ENCODE measurements at regions not wholly inside any gene's neighbourhood (a gene's known extent, or its start where the extent isn't known, plus 50 kb on each side); places are given as distances from the start of the nearest gene placed in this dataset.

- H3K36me3 ChIP-seq (ENCODE audit: insufficient read depth, low read length) = no peaks in the 10 kb centered on the region
- H3K27me3 ChIP-seq (ENCODE audit: low read length) = no peaks in the 10 kb centered on the region; the same call in 1 of the 2 replicates
- H4K20me1 ChIP-seq (ENCODE audit: insufficient read depth, low read depth, low read length) = no peaks in the 10 kb centered on the region
- no peaks in the 10 kb centered on the region for H3K9me3 ChIP-seq (ENCODE audit: low read length)
- H3K4me3 ChIP-seq (ENCODE audit: low read length) = no peak overlapping the region
- H3K27ac ChIP-seq (ENCODE audit: low read length) = no peak overlapping the region
- H2AFZ ChIP-seq (ENCODE audit: low read length) = no peak overlapping the region
- H3K9ac ChIP-seq (ENCODE audit: low read length) = no peak overlapping the region
- H3K79me2 ChIP-seq (ENCODE audit: low read length) = no peaks in the 10 kb centered on the region
- no peak for DNase-seq
- H3K4me2 ChIP-seq (ENCODE audit: low read depth, low read length, poor library complexity, severe bottlenecking) = no peak overlapping the region
- H3K9me2 ChIP-seq (replicated peaks; ENCODE audit: insufficient read depth, low read length) = no peaks in the 10 kb centered on the region
- no peaks in the 10 kb centered on the region for H3K4me1 ChIP-seq (ENCODE audit: low read length)
These were observed 486.3 kb downstream of the SHQ1 start for GRCh38 chr3:72361990-72362389.

GRCh38 chr3:72359743-72360142 lies 488.5 kb downstream of the SHQ1 start:
- H3K4me3 ChIP-seq (ENCODE audit: low read length) = no peak overlapping the region
- H3K79me2 ChIP-seq (ENCODE audit: low read length) = no peaks in the 10 kb centered on the region
- no peak overlapping the region for H3K4me2 ChIP-seq (ENCODE audit: low read depth, low read length, poor library complexity, severe bottlenecking)
- DNase-seq = no peak
- no peaks in the 10 kb centered on the region for H4K20me1 ChIP-seq (ENCODE audit: insufficient read depth, low read depth, low read length)
- H3K9ac ChIP-seq (ENCODE audit: low read length) = no peak overlapping the region
- no peaks in the 10 kb centered on the region for H3K36me3 ChIP-seq (ENCODE audit: insufficient read depth, low read length)
- no peaks in the 10 kb centered on the region for H3K9me3 ChIP-seq (ENCODE audit: low read length)
- no peak overlapping the region for H2AFZ ChIP-seq (ENCODE audit: low read length)
- no peaks in the 10 kb centered on the region for H3K4me1 ChIP-seq (ENCODE audit: low read length)
- no peaks in the 10 kb centered on the region for H3K9me2 ChIP-seq (replicated peaks; ENCODE audit: insufficient read depth, low read length)
- H3K27me3 ChIP-seq (ENCODE audit: low read length) = no peaks in the 10 kb centered on the region
- H3K27ac ChIP-seq (ENCODE audit: low read length) = no peak overlapping the region

DNA sequence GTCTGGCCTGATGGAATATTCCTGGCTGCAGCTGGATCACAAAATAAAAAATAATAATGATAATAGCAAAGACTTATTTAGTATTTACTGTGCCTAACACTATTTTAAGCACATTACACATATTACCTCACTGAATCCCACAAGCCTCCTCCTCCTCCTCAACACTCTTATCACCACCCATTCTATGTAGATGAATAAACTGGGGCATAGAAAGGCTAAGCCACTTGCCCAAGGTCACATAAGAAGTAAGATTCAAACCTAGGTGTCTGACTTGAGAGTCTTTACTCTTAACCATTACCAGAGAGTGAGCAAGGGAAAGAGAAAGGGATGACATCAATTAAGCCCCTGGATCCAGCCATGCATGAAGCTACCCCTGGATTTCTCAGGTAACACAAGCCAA lies 493.1 kb downstream of the SHQ1 start:
- Histone ChIP-seq H3K4me3 (ENCODE audit: low read length) (no peak overlapping the region), H3K36me3 (ENCODE audit: insufficient read depth, low read length) (no peaks in the 10 kb centered on the region), H3K9me2 (replicated peaks; ENCODE audit: insufficient read depth, low read length) (no peaks in the 10 kb centered on the region), H3K9ac (ENCODE audit: low read length) (no peak overlapping the region), H3K4me1 (ENCODE audit: low read length) (no peaks in the 10 kb centered on the region), H3K9me3 (ENCODE audit: low read length) (no peaks in the 10 kb centered on the region), H3K27me3 (ENCODE audit: low read length) (no peaks in the 10 kb centered on the region), H3K79me2 (ENCODE audit: low read length) (no peaks in the 10 kb centered on the region), H4K20me1 (ENCODE audit: insufficient read depth, low read depth, low read length) (no peaks in the 10 kb centered on the region), H2AFZ (ENCODE audit: low read length) (no peak overlapping the region), H3K27ac (ENCODE audit: low read length) (no peak overlapping the region), H3K4me2 (ENCODE audit: low read depth, low read length, poor library complexity, severe bottlenecking) (no peak overlapping the region)
- no peak for DNase-seq

DNA sequence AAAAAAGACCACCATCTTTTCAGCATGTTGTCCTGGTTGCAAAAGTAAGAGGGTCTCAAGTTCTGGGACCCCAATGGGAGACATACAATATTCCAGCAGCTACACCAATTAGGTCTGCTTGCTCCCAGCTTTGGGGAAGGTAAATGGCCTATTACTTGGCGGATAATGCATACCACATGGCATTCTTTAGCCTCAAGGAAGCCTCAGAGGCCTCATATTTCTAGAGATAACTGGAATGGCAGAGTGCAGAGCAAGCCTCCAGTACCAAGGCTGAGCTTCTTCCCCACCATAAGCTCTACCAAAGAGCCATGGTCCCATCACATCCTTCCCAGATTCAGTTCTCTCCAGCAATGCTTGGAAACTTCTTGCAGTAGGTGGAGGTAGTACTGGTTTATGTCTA lies 493.8 kb downstream of the SHQ1 start:
- Histone ChIP-seq H2AFZ (ENCODE audit: low read length) (no peak overlapping the region), H3K4me2 (ENCODE audit: low read depth, low read length, poor library complexity, severe bottlenecking) (no peak overlapping the region), H3K9me2 (replicated peaks; ENCODE audit: insufficient read depth, low read length) (no peaks in the 10 kb centered on the region), H3K79me2 (ENCODE audit: low read length) (no peaks in the 10 kb centered on the region), H3K4me3 (ENCODE audit: low read length) (no peak overlapping the region), H3K27ac (ENCODE audit: low read length) (no peak overlapping the region), H3K4me1 (ENCODE audit: low read length) (no peaks in the 10 kb centered on the region), H3K36me3 (ENCODE audit: insufficient read depth, low read length) (no peaks in the 10 kb centered on the region), H3K27me3 (ENCODE audit: low read length) (no peaks in the 10 kb centered on the region), H3K9ac (ENCODE audit: low read length) (no peak overlapping the region), H3K9me3 (ENCODE audit: low read length) (no peaks in the 10 kb centered on the region), H4K20me1 (ENCODE audit: insufficient read depth, low read depth, low read length) (no peaks in the 10 kb centered on the region)
- no peak for DNase-seq

DNA sequence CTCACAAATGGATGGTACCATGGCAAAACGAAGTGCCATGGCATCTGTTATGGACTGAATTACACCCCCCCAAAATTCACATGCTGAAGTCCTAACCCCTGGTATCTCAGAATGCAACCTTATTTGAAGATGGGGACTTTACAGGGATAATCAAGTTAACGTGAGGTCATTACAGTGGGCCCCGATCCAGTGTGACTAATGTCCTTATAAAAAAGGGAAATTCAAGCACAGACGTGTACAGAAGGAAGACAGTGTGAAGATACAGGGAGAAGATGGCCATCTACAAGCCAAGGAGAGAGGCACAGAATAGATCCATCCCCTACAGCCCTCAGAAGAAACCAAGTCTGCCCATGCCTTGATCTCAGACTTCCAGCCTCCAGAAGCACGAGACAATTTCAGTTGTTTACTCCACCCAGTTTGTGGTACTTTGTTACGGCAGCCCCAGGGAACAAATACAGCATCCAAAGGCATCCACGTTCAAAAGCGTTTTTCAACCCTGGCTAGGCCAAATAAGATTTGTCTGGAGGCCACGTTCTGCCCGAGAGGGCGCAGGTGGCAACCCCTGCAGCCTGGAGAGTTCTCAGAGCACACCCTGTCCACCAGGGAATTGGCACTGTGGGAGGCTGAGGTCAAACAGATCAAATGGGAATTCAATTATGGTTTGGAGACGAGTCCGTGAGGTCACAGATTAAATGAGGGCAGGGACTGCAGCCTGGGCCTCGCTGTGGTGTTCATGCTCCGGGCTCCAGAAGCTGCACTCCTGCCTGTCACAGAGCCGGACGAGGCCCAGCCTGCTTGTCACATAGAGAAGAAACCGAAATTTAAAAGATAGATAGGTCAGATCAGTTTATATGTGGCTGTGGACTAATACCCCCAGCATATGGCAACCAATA lies 494.8 kb downstream of the SHQ1 start:
- no peaks in the 10 kb centered on the region for H3K27me3 ChIP-seq (ENCODE audit: low read length)
- no peak overlapping the region for H3K4me2 ChIP-seq (ENCODE audit: low read depth, low read length, poor library complexity, severe bottlenecking)
- no peaks in the 10 kb centered on the region for H3K36me3 ChIP-seq (ENCODE audit: insufficient read depth, low read length)
- H3K27ac ChIP-seq (ENCODE audit: low read length) = no peak overlapping the region
- H3K4me1 ChIP-seq (ENCODE audit: low read length) = no peaks in the 10 kb centered on the region
- no peak overlapping the region for H2AFZ ChIP-seq (ENCODE audit: low read length)
- no peak overlapping the region for H3K9ac ChIP-seq (ENCODE audit: low read length)
- H4K20me1 ChIP-seq (ENCODE audit: insufficient read depth, low read depth, low read length) = no peaks in the 10 kb centered on the region
- no peaks in the 10 kb centered on the region for H3K9me2 ChIP-seq (replicated peaks; ENCODE audit: insufficient read depth, low read length)
- no peaks in the 10 kb centered on the region for H3K79me2 ChIP-seq (ENCODE audit: low read length)
- H3K9me3 ChIP-seq (ENCODE audit: low read length) = no peaks in the 10 kb centered on the region
- DNase-seq = no peak
- H3K4me3 ChIP-seq (ENCODE audit: low read length) = no peak overlapping the region

- no peaks in the 10 kb centered on the region for H3K9me3 ChIP-seq (ENCODE audit: low read length)
- DNase-seq = no peak
These were observed 496.1 kb downstream of the SHQ1 start for GRCh38 chr3:72352176-72352575.

DNA sequence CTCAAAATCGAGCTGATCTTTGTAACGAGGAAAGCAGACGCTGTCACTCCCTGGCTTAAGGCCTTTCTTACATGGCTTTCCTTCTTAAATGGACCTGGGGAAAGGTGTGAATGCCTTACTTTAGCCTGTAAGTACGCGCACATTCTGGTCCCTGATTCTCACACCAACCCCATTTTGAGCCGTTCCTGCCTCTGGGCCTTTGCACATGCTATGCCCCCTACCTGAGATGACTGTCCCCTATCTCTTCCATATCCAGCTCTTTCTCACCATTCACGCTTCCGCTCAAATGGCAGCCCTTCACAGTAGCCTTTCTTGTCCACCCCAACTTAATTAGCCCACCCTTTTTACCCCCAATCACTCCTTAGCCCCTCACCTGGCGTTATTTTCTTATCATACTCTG lies 496.7 kb downstream of the SHQ1 start:
- no peak overlapping the region for H3K4me3 ChIP-seq (ENCODE audit: low read length)
- H3K36me3 ChIP-seq (ENCODE audit: insufficient read depth, low read length) = no peaks in the 10 kb centered on the region
- no peak overlapping the region for H3K9ac ChIP-seq (ENCODE audit: low read length)
- no peaks in the 10 kb centered on the region for H3K9me3 ChIP-seq (ENCODE audit: low read length)
- H3K27me3 ChIP-seq (ENCODE audit: low read length) = no peaks in the 10 kb centered on the region
- no peaks in the 10 kb centered on the region for H3K4me1 ChIP-seq (ENCODE audit: low read length)
- no peaks in the 10 kb centered on the region for H3K79me2 ChIP-seq (ENCODE audit: low read length)
- H2AFZ ChIP-seq (ENCODE audit: low read length) = no peak overlapping the region
- DNase-seq = no peak
- H3K27ac ChIP-seq (ENCODE audit: low read length) = no peak overlapping the region
- H3K4me2 ChIP-seq (ENCODE audit: low read depth, low read length, poor library complexity, severe bottlenecking) = no peak overlapping the region
- no peaks in the 10 kb centered on the region for H4K20me1 ChIP-seq (ENCODE audit: insufficient read depth, low read depth, low read length)
- H3K9me2 ChIP-seq (replicated peaks; ENCODE audit: insufficient read depth, low read length) = no peaks in the 10 kb centered on the region

More at GRCh38 chr3:72352176-72352575, 496.1 kb downstream of the SHQ1 start:
- Histone ChIP-seq H3K4me2 (ENCODE audit: low read depth, low read length, poor library complexity, severe bottlenecking) (no peak overlapping the region), H3K4me1 (ENCODE audit: low read length) (no peaks in the 10 kb centered on the region), H3K9me2 (replicated peaks; ENCODE audit: insufficient read depth, low read length) (no peaks in the 10 kb centered on the region), H3K4me3 (ENCODE audit: low read length) (no peak overlapping the region), H3K79me2 (ENCODE audit: low read length) (no peaks in the 10 kb centered on the region), H3K9ac (ENCODE audit: low read length) (no peak overlapping the region), H3K36me3 (ENCODE audit: insufficient read depth, low read length) (no peaks in the 10 kb centered on the region), H3K27me3 (ENCODE audit: low read length) (no peaks in the 10 kb centered on the region), H2AFZ (ENCODE audit: low read length) (no peak overlapping the region), H4K20me1 (ENCODE audit: insufficient read depth, low read depth, low read length) (no peaks in the 10 kb centered on the region), H3K27ac (ENCODE audit: low read length) (no peak overlapping the region)

GRCh38 chr3:72350761-72351505 lies 497.3 kb downstream of the SHQ1 start:
- H3K27me3 ChIP-seq (ENCODE audit: low read length) = no peaks in the 10 kb centered on the region
- H3K79me2 ChIP-seq (ENCODE audit: low read length) = no peaks in the 10 kb centered on the region
- H3K36me3 ChIP-seq (ENCODE audit: insufficient read depth, low read length) = no peaks in the 10 kb centered on the region
- H3K4me2 ChIP-seq (ENCODE audit: low read depth, low read length, poor library complexity, severe bottlenecking) = no peak overlapping the region
- no peak overlapping the region for H3K27ac ChIP-seq (ENCODE audit: low read length)
- no peak overlapping the region for H3K9ac ChIP-seq (ENCODE audit: low read length)
- no peak overlapping the region for H3K4me3 ChIP-seq (ENCODE audit: low read length)
- no peaks in the 10 kb centered on the region for H3K4me1 ChIP-seq (ENCODE audit: low read length)
- H3K9me3 ChIP-seq (ENCODE audit: low read length) = no peaks in the 10 kb centered on the region
- no peak for DNase-seq
- H4K20me1 ChIP-seq (ENCODE audit: insufficient read depth, low read depth, low read length) = no peaks in the 10 kb centered on the region
- H2AFZ ChIP-seq (ENCODE audit: low read length) = no peak overlapping the region
- no peaks in the 10 kb centered on the region for H3K9me2 ChIP-seq (replicated peaks; ENCODE audit: insufficient read depth, low read length)
